Stimulated activated CD4-positive, alpha-beta T cell treated with anti-CD3 and anti-CD28 coated beads, Interleukin-4, amount 100 ng/mL, for 4 hours (primary cell): ENCODE measurements at regions not wholly inside any gene's neighbourhood (a gene's known extent, or its start where the extent isn't known, plus 50 kb on each side); places are given as distances from the start of the nearest gene placed in this dataset.
"Not testable (repeated sequence)": the region's sequence is repeated elsewhere in the genome, so short reads cannot be mapped to it uniquely, and the experiment has no call there.

Source experiments
- DNase-seq, 2 experiments: peaks; one replicate each; pipeline ENCODE4 v3.0.0-alpha.2; 2020

DNA sequence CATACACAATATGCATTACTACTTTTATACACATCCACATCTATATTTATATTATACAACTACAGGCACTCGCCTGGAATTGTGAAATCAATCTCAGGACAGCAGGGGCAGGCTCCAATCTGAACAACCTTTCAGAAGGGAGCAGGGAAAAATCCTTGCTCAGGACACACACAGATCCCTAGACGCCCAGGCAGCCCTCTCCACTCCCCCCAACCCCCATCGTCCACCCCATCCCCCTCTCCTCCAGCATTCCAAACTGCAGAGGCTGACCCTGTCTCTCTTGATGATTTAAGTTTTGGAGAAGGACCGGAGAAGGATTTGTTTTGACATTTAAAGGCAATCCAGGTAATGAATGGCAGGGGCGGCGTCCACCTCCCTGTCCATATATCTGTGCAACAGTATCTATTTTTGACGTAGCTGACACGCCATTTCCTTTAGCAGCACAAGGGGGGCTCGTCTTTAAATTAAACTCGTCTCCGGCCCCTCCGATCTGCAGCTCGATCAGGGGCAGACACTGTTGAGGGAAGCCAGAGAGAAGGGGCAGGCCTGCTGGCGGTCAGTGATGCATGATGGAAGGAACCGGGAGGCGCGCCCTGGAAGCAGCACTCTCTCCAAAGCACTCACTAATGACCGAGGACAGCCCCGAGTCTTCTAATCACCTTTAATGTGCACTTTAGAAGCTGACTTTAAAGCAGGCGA, 95.0 kb upstream of the TBX5 start:
- no peak for DNase-seq

DNA sequence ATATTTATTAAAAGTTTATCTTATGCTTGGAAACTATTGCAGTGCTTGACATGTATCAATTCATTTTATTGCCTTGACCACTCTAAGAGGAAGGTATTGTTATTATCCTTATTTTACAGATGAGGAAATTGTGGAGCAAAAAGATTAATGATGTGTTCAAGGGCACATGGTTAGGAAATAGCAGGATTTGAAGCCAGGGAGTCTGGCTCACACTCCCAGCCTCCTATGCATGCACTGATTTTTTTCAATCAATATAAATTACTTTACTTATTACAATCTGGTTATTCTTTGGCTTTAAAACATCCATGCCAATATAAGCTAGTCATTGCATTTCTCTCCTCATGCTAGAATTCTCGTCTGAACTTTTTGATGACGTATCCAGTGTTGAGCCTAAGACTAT, 94.2 kb upstream of the TBX5 start:
- DNase-seq, result no peak

DNA sequence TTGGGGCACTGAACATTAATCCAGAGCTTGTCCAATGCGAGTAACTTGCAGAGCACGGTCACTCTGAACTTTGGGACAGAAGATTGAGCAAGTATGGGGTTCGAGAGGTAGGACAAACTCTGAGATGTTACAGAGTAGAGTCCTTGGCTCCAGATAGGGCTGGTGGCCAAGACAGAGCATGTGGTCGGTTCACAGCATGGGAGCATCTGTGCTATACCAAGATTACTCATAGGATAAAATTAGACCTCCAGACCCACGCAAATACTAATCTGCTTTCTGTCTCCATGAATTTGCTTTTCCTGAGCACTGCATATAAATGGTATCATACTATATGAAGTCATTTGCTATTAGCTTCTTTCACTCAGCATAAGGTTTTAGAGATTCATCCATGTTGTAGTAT, 93.4 kb upstream of the TBX5 start:
- DNase-seq, result no peak

DNA sequence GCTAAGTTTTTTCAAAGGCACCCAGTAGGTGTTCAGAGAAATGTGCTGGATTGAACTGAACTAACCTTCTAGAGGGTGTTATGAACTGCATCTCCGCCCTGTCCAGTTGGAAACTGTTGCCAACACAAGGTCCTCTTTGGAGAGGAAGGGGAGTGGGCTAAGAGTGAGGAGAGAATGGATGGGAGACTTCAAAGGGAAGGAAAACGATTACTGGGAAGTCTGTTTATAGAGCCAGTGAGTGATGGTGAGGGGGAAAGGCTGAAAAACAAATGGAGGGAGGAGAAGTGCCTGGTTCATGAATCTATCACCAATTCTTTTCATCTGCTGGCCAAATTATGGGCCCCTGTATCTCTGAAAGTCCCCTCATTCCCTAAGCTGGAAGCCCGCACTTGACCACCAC, 86.0 kb upstream of the TBX5 start:
- no peak for DNase-seq

DNA sequence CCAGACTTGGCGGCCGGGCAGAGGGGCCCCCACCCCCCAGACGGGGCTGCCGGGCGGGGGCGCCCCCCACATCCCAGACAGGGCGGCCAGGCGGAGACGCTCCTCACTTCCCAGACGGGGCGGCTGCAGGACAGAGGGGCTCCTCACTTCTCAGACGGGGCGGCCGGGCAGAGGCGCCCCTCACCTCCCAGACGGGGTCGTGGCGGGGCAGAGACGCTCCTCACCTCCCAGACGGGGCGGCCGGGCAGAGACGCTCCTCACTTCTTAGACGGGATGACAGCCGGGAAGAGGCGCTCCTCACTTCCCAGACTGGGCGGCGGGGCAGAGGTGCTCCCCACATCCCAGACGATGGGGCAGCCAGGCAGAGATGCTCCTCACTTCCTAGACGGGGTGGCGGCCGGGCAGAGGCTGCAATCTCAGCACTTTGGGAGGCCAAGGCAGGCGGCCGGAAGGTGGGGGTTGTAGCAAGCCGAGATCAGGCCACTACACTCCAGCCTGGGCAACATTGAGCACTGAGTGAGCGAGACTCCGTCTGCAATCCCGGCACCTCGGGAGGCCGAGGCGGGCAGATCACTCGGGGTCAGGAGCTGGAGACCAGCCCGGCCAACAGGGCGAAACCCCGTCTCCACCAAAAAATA, 79.0 kb upstream of the TBX5 start:
- DNase-seq, result not testable (repeated sequence)

DNA sequence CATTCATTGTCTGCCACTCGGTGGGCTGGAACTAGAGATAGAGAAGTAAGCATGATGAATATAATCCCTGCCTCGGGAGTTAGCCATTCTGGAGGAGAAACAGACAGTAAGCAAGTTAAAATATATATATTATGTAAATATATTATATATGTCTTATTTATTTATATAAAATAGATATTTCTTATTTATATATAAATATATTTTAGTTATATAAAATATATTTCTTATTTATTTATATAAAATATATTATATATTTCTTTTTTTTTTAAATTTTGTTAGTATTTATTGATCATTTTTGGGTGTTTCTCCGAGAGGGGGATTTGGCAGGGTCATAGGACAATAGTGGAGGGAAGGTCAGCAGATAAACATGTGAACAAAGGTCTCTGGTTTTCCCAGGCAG, 78.1 kb upstream of the TBX5 start:
- DNase-seq, result no peak

DNA sequence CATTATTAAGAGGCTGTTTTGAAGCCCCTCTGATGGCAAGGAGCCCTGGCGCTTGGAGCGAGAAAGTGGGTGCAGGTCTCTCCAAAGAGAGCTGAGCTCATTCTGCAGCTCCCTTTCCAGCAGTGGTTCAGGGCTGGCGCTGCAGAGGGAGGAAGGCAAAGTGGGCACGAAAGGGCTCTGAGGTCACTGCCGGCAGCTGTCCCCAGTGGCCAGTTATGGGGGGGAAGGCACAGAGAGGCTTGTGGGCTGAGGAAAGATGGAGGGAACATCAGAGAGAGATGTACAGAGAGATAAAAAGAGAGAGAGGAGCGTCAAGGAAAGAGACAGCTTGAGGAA, 75.2 kb upstream of the TBX5 start:
- no peak for DNase-seq

DNA sequence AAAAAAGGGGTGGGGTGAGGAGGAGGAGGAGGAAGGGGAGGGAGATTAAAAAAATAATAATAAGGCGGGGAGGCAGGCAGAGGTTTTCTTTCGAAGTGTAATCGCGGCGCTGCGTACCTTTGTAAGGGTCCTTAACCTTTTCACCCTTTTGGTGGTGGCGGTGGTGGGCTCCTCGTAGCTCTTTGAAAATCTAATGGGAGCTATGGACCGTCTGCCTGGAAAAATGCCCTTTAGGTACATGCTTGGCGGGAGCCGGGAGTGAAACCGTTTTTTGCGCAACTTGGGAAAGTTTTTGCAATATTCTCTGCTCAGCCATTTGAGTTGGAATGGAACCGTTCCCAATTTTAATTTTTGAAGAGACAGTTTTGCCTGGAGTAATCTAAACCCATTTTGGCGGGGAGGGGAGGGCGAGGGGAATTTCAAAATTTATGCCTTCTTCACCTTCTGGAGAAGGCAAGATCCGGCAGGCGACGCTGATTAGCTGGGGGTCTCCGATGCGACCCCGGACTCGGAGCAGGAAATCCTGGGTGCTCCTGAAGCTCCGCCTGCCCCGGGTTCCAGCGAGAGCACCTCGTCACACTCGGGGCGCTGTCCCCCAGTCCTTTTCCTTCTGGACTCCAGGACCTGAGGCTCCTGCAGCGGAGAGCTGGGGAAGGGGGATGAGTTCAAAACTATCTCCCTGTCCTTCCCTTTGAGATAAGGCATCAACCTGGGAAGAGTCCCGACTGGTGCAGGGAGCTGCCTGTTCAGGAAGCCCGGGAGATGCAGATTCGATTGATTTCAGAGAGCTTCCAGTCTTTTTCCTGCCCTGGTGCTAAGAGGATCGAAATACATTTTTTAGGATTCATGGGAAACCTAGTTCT, 74.6 kb upstream of the TBX5 start:
- no peak for DNase-seq

DNA sequence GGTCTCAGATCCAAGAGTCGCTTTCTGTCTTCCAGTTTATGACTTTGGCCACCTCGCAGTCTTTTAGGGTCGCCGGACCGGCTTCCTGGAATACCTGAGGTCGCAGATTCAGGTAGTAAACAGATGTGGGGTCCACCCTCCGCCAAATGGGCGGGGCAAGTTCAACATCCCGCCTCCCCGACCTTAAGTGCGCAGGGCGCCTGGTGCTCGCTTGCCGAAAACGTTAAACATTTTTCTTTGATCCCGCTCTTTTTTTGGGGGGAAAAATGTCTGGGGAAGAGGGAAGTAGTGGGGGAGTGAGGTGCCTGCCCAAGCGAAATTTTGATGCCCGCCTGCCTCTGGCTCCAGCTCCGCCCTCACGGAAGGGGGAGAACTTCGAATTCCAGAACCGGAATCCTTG, 73.9 kb upstream of the TBX5 start:
- DNase-seq, result no peak

DNA sequence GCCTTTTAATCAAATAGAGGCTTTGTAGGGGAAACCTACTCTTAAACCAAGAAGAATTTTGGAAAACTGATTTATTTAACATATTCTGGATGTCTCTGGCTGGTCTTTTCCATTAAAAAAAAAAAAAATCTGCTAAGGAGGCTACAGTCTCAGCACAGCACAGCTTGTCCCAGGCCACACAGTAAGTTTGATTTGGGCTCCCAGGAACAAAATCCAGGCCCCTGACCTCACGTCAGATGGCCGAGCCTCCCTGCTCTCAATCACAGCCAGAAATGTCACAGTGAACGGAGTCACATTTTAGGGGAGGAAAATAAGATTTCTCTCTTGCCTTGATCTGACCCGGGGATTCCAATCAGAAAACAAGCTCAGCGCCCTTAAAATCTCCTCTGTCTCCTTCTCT, 72.9 kb upstream of the TBX5 start:
- no peak for DNase-seq

DNA sequence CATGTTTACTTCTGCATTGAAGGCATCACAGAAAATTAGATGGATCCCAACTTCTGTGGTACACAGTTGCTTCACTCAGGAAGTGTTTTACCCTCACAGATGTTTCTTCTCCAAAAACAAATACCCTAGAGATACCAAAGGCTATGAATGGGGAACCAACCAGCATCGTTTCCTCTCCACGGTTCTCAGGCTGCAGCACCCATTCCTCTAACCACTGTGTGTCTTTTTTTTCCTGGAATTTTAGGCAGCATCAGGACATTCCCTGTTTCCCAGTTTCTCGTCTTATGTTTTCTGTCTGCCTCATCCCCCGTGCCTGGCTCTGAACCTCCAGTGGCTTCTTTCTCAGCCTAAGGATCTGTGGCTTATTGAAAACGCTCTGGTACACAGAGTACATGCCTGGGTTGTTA, 72.0 kb upstream of the TBX5 start:
- DNase-seq, result no peak

DNA sequence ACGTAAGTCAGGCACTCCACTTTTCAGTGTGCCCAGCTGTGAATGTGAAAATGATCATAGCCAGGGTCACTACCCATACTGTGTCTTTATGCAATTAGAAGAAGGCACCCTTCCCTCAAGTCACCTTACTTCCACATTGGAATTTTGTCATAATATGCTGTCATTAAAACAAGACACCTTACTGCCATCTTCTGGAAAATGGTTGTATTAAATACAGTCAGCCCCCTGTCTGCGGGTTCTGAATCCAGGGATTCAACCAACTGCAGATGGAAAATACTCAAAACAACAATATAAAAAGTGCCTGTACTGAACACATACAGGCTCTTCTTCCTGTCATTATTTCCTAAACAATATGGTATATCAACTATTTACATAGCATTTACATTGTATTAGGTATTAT, 70.2 kb upstream of the TBX5 start:
- no peak for DNase-seq

DNA sequence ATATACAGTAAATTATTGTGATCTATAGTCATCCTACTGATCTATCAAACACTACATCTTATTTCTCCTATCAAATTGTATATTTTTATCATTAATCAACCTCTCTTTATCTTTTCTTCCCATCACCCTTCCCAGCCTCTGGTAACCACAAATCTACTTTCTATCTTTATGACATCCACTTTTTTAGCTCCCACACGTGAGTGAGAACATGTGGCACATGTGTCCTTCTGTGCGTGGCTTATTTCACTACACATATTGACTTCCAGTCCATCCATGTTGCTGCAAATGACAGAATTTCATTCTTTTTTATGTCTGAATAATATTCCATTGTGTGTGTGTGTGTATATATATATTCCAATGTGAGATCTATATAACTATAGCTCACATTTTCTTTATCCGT, 67.8 kb upstream of the TBX5 start:
- DNase-seq, result no peak

DNA sequence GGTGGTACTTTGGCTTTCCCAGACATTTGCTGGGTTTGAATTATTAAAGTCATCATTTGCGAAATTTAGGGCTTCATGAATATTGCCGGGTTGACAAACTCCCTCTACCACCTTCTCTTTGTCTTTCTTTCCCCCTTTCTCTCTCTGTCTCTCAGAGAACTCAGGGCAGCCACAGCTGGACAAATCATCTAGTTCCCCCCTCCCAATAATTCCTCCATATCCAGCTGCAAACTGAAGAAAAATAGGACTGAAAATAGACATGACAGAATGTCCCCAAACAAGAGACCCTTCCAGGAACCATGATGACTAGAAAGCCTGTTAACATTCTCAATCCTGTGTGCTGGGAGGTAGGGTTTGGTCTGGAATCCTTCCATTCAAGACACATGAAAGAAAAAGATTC, 67.1 kb upstream of the TBX5 start:
- DNase-seq, result no peak

DNA sequence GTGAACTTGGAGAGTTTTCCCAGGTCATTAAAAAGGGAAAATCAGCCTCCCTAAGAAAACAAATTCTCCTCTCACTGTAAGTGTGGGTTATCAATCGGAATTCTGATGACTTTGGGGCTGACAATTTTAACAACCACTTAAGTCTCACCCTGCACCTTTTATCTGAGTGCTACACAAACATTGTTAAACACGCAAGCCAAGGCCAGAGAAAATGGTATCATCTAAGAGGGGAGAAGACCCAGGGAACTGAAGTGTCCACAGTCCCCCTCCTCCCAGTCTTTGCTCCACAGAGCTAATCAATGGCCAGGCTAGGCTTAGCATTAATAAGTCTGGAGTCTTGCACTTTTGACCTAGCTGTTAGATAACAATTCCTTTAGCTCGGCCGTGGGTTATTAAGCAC, 51.7 kb upstream of the TBX5 start:
- DNase-seq, result no peak
